C4-2B (cell line): ENCODE measurements at regions not wholly inside any gene's neighbourhood (a gene's known extent, or its start where the extent isn't known, plus 50 kb on each side); places are given as distances from the start of the nearest gene placed in this dataset.
"Not testable (repeated sequence)": the region's sequence is repeated elsewhere in the genome, so short reads cannot be mapped to it uniquely, and the experiment has no call there.

Experiments
- H3K27ac ChIP-seq: fragments of 450-650 bp; 2 replicates; pipeline ENCODE4 v1.5.1; 2017
- ZFX ChIP-seq: fragments of 450-650 bp; IDR thresholded peaks from 2 replicates; pipeline ENCODE4 v1.6.1; 2017
- TF ChIP-seq, protein P1 (sequence below): fragments of 450-650 bp; conservative IDR thresholded peaks from 2 replicates; pipeline ENCODE4 v1.5.1; 2017; ENCODE audit warnings: mild to moderate bottlenecking

DNA sequence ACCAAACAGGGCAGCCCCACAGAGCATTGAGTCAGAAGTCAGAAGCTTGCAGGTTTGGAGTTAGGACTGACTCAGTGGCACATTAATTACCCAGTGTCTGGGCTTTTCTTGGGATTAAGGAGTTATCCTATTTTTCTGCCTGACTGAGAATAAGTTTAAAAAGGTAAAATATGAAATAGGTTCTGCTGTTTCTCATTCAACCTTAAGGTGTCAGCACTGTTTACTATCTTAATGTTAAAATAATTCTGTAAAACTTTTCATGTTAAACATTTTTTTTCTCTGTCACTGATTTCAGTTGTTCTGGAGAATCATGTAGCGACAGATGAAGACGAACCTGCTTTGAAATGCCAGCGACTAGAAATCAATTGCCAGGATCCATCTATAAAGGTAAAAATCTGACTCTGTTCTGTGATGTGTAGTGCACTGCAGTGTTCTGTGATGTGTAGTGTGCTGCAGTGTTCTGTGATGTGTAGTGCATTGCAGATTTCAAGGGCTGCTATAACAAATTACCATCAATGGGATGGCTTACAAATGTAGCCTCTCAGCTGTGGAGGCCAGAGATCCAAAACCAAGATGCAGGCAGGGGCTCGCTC lies 128.0 kb downstream of the LAT start:
- TF ChIP-seq, protein P1, sequence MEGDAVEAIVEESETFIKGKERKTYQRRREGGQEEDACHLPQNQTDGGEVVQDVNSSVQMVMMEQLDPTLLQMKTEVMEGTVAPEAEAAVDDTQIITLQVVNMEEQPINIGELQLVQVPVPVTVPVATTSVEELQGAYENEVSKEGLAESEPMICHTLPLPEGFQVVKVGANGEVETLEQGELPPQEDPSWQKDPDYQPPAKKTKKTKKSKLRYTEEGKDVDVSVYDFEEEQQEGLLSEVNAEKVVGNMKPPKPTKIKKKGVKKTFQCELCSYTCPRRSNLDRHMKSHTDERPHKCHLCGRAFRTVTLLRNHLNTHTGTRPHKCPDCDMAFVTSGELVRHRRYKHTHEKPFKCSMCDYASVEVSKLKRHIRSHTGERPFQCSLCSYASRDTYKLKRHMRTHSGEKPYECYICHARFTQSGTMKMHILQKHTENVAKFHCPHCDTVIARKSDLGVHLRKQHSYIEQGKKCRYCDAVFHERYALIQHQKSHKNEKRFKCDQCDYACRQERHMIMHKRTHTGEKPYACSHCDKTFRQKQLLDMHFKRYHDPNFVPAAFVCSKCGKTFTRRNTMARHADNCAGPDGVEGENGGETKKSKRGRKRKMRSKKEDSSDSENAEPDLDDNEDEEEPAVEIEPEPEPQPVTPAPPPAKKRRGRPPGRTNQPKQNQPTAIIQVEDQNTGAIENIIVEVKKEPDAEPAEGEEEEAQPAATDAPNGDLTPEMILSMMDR = peak; percentile 15
- TF ChIP-seq ZFX = no peak
- H3K27ac ChIP-seq = no peak overlapping the region

DNA sequence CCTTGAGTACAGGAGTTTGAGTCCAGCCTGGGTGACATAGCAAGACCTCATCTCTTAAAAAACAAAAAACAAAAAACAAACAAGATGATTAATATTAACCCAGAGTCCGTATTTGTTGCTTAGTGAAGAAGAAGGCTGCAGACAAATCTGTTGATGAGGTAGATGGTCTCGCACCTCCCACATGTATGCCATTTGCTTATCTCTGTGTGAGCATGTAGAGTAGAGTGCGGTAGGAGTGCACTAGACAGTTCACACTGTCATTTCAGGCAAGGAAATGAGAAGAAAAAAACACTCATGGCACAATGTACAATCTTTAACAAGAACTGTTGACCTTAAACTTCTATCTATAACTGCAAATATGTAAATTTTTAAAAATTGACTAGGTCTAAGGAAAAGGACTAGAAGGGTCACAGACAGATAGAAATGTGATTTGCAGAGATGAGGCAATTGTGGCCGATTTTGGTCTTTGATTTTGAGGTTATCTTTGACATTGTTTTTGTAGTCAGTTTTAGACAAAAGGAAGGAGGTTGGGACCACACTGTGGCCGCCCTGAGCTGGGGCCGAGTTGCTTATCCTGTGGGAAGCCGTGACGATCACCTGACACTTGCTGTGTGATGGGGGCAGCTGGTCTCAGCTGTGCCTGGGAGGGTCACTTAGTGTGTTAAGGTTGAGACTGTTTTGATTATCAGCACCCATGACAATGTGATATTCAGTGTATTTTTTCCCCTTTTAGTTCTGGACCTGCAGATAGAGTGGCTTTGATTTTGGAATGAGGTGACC lies 127.2 kb downstream of the LAT start:
- not testable (repeated sequence) for H3K27ac ChIP-seq

DNA sequence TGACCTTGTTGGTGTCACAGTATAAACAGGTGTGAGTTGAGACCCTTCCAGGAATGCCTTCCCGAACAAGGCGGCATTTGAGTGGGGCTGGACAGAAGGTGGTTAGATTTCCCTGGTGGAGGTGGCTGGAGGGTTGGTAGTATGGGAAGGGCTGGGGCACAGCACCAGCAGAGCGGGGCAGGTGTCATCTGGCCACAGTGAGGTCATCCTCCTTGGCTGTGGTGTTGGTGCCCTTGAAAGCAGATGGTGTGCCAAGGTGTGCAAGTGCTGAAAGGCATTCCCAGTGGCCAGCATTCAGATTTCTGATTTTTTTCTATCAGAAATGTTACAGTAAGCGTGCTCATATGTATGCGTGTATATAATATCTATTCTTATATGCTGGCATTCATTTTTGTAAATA lies 126.6 kb downstream of the LAT start:
- TF ChIP-seq, protein P1 = no peak
- no peak for TF ChIP-seq ZFX
- no peak overlapping the region for H3K27ac ChIP-seq

DNA sequence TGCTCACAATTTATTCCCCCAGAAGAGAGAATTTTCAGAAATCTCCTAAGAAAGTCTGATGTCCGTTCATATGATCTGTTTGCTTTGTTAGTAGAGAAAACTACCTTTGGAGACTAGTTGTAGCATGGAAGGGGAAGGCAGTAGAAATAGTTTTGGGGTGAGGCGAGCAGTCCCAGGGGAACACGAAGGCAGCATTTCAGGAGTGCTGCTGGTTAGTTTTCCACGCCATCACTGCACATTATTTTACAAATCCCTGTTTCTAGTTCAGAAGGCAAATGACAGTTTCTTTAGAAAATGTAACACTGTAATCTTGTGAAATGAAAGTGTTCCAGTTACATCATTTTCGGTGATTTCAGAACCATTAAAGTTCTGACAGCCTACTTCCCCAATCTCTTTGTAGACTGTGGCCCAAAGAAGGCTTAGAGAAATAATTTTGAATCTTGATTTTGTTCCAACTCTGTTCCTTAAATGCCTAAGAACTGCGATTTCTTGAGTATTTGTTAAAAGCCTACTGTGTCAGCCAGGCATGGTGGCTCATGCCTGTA lies 123.8 kb downstream of the LAT start:
- not testable (repeated sequence) for H3K27ac ChIP-seq

DNA sequence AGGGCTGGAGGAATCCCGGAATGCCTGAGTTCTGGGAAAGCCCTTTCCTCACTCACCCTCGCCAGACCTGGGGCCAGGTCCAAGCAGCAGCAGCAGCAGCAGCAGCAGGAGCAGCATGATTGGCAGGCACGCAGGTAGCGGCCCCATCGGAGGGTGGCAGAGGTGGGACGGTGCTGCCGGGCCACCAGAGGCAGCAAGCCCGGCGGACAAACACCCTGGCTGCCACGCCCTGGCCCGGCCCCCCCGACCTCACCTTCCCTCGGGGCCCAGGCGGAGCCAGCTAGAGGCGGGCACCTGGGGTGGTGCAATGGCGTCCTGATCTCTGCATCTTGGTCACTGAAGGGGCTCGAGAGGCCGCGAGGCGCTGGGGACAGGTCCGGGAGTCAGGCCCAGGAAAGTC lies 122.4 kb downstream of the LAT start:
- TF ChIP-seq ZFX = no peak
- TF ChIP-seq, protein P1 = no peak
- H3K27ac ChIP-seq = no peak overlapping the region

DNA sequence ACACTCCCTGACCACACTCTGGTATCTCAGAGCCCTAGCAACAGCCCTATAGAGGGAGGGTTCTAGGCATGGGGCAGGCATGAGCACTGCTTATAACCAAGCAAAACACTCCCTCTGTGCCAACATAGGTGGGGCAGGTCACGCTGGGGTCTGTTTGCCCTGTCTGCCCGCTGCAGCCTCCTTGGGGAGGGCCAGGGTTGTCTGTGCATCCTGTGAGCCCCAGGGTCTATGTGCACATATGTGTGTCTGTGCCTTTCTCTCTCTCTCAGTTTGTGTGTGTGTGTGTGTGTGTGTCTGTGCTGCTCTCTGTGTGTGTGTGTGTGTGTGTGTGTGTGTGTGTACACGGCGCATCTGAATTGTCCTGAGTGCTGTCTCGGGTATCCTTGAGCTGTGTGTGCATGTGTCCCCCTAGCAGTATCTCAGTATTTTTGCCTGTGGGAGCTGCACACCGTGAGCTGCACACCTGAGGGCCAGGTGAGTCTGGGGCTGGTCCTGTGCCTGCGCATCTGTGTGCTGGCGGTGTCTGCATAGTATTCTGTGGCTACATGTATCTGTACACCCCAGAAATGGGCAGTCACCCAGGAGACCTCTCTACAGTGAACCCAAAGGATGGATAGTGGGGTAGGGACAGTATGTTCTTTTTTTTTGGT lies 121.5 kb downstream of the LAT start:
- not testable (repeated sequence) for H3K27ac ChIP-seq

DNA sequence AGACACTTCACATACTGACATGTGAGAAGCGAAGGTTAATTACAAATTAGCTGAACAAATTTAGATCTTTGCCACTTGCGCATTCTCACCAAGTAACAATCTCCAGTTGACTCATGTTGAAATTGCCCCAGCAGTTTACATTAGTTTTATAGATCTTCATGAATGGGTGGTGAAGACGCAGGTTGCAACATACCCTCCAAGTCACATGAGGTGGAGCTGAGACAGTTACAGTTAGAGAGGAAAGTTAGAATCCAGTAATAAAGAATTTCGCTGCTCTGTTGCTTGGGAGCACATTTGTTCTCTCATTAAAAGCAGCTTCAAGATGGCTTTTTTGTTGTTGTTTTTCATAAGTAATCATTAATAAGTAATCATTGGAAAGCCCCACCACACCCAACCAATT lies 119.7 kb downstream of the LAT start:
- not testable (repeated sequence) for H3K27ac ChIP-seq

DNA sequence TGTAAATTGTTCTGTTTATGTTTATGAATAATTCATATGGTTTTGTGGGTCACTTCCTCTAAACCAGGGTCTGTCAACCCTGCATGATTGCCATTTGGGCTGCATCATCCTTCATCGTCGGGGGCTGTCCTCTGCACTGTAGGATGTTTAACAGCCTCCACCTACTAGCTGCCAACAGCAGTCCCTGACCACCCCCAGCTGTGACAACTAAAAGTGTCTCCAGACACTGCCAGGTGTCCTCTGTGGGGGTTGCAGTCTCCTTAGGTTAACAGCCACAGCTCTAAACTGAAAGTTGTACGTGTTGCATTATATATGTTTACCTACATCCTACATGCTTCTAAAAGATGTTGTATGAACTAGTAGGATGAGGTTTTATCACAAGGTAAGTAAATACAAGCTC lies 113.1 kb downstream of the LAT start:
- H3K27ac ChIP-seq = not testable (repeated sequence)

DNA sequence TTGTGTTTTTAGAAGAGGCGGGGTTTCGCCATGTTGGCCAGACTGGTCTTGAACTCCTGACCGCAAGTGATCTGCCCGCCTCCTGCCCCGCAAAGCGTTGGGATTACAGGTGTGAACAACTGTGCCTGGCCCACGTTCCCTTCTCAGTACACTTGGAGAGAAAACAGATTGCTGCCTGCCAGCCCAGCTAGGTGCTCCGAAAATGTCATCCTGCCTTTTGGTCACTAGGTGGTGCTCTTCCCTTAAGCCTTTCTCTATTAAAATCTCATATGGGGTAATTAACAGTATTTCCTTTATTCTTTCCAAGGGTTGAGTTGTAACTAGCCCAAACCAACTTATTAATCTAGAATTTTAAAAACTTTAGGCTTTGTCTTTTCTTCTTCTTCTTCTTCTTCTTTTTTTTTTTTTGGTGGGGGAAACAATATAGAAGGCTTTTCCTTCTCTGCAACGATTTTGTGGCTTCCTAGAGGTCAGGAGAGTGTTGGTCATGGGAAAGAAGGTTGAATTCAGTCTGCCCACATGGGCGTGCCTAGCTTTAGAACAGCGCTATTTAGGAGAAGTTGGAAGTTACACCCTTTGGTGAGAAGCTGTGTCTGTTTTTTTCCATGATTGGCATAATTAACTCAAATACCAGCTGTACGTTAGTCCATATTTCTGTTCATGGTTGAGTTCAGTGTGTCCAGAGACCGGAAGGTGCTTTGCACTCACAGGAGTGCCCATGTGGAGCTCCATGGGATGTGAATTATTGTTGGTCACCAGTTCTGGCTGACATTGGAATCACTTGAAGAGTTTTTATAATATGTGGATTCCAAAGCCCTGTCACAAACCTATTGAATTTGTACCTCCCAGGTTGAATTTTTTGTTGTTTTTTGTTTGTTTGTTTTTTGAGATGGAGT lies 110.1 kb downstream of the LAT start:
- TF ChIP-seq, protein P1 = peak; percentile 65
- H3K27ac ChIP-seq = not testable (repeated sequence)

DNA sequence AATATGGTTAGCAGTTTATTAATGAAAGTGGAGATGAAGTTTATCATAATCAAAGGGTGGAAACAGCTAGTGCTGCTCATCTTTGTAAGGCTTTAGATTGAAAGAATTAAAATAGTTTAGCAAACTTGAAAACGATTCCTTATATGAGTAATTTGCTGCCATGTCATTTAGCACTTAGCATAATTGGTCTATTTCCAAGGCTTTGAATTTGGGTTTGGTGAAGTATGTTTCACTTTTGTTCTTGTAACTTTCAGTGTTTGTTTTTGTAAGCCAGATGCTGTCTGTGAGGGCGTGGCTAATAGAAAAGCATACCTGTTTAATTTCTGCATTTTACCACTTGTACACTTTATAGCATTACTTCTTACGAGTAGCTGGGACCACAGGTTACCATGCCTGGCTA lies 109.5 kb downstream of the LAT start:
- H3K27ac ChIP-seq = not testable (repeated sequence)

DNA sequence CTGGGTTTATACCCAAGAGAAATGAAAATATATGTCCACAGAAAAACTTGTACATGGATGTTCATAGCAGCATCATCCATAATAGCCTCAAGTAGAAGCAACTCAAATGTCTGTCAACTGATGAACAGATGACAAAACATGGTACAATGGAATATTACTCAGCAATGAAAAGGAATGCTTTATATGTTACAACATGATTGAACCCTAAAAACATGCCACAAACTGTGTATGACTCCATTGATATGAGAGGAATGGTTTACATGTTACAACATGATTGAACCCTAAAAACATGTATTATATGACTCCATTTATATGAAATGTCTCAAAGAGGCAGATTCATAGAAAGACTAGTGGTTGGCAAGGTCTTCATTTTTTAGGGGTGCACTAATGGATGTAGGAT lies 104.8 kb downstream of the LAT start:
- not testable (repeated sequence) for H3K27ac ChIP-seq

DNA sequence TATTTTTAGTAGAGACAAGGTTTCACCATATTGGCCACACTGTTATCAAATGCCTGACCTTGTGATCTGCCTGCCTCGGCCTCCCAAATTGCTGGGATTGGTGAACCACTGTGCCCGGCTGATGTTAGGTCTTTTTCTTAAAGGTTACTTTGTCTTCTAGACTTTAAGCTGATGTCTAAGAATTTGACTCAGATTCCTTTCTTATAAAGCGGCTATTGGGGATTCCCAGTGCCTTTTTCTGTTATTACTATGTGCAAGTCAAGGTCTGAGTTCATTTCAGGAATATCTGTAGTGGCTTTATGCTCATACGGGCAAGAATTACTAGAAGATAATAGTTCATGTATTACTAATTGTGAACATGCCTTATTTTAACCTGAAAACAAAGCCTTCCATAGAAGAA lies 102.8 kb downstream of the LAT start:
- H3K27ac ChIP-seq = not testable (repeated sequence)

DNA sequence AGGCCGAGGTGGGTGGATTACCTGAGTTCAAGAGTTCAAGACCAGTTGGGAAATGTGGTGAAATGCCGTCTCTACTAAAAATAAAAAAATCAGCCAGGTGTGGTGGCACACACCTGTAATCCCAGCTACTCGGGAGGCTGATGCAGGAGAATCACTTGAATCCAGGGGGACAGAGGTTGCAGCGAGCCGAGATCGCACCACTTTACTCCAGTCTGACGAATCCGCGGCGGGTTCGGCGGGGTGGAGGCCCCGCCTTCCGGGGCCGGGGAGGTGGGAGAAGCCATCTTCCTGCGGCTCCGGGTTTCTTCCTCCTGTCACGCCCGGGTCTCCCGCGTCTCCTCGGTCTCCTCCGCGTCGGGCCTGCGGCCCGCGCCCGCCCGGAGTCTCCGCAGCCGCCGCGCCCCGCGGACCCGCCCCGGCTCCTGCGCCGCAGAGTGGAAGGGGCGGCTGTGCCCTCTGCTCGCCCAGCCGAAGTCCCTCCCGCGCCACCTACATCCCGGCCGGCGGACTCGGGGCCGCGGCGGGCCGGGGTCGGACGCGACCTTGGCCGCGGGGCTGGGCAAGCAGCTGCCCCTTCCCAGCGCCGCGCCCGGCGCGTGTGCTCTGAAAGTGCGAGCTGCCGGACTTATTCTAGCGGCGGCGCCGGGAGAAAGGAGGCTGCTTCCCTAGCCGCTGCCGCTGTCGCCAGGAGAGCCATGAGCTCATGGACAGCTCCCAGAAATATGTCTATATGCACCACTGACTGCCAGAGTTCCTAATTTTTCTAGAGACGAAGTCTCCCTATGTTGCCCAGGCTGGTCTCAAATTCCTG lies 97.2 kb downstream of the LAT start:
- peak overlapping the region; percentile 38; the same call in 1 of the 2 replicates for H3K27ac ChIP-seq
